Right lobe of liver (tissue), 4 donors: ENCODE measurements at regions not wholly inside any gene's neighbourhood (a gene's known extent, or its start where the extent isn't known, plus 50 kb on each side); places are given as distances from the start of the nearest gene placed in this dataset.

Experiments
- POLR2A ChIP-seq: fragments of 450-650 bp; IDR thresholded peaks from one replicate; pipeline ENCODE4 v1.6.1; 2017; ENCODE audit warnings: antibody characterized with exemption, mild to moderate bottlenecking
- TF ChIP-seq, protein P1 (sequence below), 4 donors: fragments of 200-600 bp in 3 of 4; fragments of 450-650 bp in 1 of 4; IDR thresholded peaks; one replicate each; pipeline versions ENCODE4 v1.5.1 to v1.8.0; 2016 to 2022; ENCODE audit warnings: antibody characterized with exemption in 4 of 4, mild to moderate bottlenecking in 2 of 4
- donor health status: DM: no; HTN: no; CAD: no.
- donor health status: DM: no; HTN: no; CAD: no.
- donor health status: DM: no; HTN: yes; CAD: no.

DNA sequence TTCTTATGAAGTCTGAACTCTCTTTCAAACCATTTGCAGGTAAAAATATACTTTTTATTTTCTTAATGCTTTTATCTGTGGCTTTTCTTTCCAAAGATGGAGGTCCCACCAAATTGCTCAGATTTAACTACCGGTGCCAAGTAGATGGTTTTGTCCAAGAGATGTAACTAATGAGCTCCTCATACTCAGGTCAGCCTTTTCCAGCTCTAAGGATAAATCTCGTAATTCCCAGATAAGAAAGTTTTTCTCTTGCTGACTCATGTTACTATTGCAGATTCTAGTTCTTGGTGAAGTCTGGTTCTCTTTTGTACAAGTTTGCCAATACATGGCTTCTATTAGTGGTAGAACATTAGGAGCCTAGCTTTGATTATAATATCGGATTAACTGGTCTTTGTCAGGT lies 550.8 kb upstream of the ZNF804A start:
- TF ChIP-seq, protein P1, sequence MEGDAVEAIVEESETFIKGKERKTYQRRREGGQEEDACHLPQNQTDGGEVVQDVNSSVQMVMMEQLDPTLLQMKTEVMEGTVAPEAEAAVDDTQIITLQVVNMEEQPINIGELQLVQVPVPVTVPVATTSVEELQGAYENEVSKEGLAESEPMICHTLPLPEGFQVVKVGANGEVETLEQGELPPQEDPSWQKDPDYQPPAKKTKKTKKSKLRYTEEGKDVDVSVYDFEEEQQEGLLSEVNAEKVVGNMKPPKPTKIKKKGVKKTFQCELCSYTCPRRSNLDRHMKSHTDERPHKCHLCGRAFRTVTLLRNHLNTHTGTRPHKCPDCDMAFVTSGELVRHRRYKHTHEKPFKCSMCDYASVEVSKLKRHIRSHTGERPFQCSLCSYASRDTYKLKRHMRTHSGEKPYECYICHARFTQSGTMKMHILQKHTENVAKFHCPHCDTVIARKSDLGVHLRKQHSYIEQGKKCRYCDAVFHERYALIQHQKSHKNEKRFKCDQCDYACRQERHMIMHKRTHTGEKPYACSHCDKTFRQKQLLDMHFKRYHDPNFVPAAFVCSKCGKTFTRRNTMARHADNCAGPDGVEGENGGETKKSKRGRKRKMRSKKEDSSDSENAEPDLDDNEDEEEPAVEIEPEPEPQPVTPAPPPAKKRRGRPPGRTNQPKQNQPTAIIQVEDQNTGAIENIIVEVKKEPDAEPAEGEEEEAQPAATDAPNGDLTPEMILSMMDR (IDR thresholded peaks at IDR 0.05): no peak
- TF ChIP-seq POLR2A: no peak
